IPS DF 19.7 (cell line): ENCODE measurements at regions not wholly inside any gene's neighbourhood (a gene's known extent, or its start where the extent isn't known, plus 50 kb on each side); places are given as distances from the start of the nearest gene placed in this dataset.

Experiments
- DNase-seq: peaks from one replicate; pipeline ENCODE4 v3.0.0-alpha.2; 2013; ENCODE audit warnings: low read depth, low spot score

GRCh38 chr10:121070275-121071070 is 219.3 kb downstream of the WDR11 start:
- no peak for DNase-seq

GRCh38 chr10:121071901-121072300 is 220.7 kb downstream of the WDR11 start:
- DNase-seq = no peak

- DNase-seq = no peak
Measured at GRCh38 chr10:121073728-121074127, 222.6 kb downstream of the WDR11 start.

GRCh38 chr10:121076776-121077715 is 225.9 kb downstream of the WDR11 start:
- no peak for DNase-seq

GRCh38 chr10:121078036-121078435 is 226.9 kb downstream of the WDR11 start:
- DNase-seq = no peak

GRCh38 chr10:121078672-121079102 is 227.5 kb downstream of the WDR11 start:
- DNase-seq = no peak

- DNase-seq = no peak
Measured at GRCh38 chr10:121079226-121079625, 228.1 kb downstream of the WDR11 start.

GRCh38 chr10:121080281-121080891 is 229.2 kb downstream of the WDR11 start:
- no peak for DNase-seq

GRCh38 chr10:121081306-121081705 is 230.1 kb downstream of the WDR11 start:
- DNase-seq = no peak

- DNase-seq = no peak
Measured at GRCh38 chr10:121082984-121083383, 231.8 kb downstream of the WDR11 start.

- DNase-seq = no peak
Measured at GRCh38 chr10:121084016-121084674, 233.0 kb downstream of the WDR11 start.

- DNase-seq = no peak
Measured at GRCh38 chr10:121084675-121085070, 233.5 kb downstream of the WDR11 start.

GRCh38 chr10:121085367-121085766 is 234.2 kb downstream of the WDR11 start:
- DNase-seq = no peak

GRCh38 chr10:121087129-121087528 is 236.0 kb downstream of the WDR11 start:
- no peak for DNase-seq

GRCh38 chr10:121087688-121088087 is 236.5 kb downstream of the WDR11 start:
- DNase-seq = no peak

- DNase-seq = no peak
Measured at GRCh38 chr10:121088524-121088923, 237.4 kb downstream of the WDR11 start.

GRCh38 chr10:121089434-121089833 is 238.3 kb downstream of the WDR11 start:
- no peak for DNase-seq

GRCh38 chr10:121091961-121092719 is 241.0 kb downstream of the WDR11 start:
- no peak for DNase-seq

GRCh38 chr10:121092720-121093095 is 241.5 kb downstream of the WDR11 start:
- no peak for DNase-seq

GRCh38 chr10:121096617-121097431 is 245.7 kb downstream of the WDR11 start:
- no peak for DNase-seq
